ENCODE measurements at regions not wholly inside any gene's neighbourhood (a gene's known extent, or its start where the extent isn't known, plus 50 kb on each side); places are given as distances from the start of the nearest gene placed in this dataset.

DNA sequence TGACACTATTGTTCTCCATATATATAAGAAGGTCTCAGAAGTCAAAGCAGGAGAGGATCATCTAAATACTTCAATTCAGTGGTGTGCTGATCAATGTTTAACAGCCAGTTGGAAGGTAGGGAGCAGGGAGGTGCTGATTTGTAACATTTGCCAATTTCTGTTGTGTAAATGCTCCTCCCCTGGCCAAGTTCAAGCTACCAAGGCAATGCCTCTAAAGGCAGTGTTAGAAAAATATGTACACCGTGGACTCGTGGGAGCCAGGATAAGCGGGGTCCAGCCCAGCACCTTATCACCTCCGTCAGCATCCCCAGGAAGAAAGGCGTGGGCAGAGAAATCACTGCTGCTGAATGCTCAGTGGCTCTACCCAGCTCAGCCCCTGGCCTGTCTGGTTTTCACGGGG lies 75.3 kb upstream of the COX10 start:
- no peak for DNase-seq (ENCODE audit: low spot score)

GRCh38 chr17:13995856-13996271 lies 73.4 kb upstream of the COX10 start:
- no peak for DNase-seq (ENCODE audit: low spot score)

GRCh38 chr17:13996276-13996675 lies 73.0 kb upstream of the COX10 start:
- DNase-seq (ENCODE audit: low spot score), result no peak

- no peak for DNase-seq (ENCODE audit: low spot score)
Measured at GRCh38 chr17:13996748-13997147, 72.6 kb upstream of the COX10 start.

- DNase-seq (ENCODE audit: low spot score), result no peak
Measured at GRCh38 chr17:14004927-14005620, 64.2 kb upstream of the COX10 start.

DNA sequence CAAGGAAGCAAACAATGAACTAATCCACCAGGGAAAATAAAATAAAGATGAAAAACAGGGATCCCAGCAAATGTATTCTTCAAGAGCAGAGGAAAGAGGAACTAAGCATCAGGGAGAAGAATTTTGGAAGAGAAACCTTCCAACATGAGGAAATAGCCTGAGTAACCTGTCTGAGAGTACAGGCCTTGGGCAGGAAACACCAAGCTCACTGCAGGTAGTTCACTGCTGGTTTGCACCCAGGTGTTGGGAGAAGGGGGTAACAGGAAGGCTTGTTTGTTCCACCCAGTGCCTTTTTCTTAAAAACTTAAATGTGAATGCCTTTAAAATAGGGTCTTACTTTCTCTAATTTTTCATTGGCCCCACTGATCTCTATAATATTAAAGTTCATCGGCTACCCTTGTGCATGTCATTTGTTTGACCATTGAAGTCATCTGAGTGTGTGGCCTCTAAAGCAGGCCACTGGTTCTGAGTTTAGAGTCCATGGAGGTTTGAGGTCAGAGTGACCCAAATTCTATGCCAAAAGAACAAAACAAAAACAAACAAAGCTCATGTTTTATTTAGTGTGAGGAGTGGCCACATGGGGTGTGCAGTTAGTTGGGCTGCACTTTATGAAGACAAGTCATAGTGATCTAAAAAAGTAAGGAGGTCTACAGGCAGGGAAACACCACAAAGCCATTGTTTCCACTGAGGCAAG lies 62.9 kb upstream of the COX10 start:
- DNase-seq (ENCODE audit: low spot score), result no peak

GRCh38 chr17:14007951-14008350 lies 61.4 kb upstream of the COX10 start:
- DNase-seq (ENCODE audit: low spot score), result no peak

DNA sequence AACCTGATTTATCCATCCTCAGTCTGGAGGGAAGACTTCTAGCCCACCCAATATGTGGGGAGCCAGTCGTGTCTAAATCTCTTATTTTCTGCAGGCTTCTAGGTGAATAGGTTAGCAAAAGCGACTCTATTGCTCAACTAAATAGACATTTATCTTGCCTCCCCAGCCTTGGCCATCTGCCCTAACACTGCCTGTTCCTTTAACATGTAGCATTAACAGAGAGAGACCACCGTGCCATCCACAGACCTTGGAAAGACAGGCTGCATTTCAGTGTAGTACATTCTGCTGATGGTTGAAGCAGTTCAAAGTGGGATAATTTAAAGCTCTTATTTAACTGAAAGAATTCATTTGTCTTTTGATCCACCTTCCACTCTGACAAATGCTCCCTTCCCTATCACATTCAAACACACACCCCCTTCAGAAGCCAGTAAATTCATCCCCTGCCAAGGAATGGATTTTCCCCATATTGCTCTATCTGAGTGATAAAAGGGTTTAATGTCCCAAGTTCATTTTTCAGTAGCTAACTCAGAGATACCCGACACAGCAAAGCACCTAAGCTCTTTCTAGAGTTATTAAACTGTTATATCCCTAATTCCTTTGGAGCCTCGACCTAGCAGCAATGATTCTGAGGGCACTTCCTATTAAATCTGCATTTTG lies 58.1 kb upstream of the COX10 start:
- DNase-seq (ENCODE audit: low spot score), result no peak

DNA sequence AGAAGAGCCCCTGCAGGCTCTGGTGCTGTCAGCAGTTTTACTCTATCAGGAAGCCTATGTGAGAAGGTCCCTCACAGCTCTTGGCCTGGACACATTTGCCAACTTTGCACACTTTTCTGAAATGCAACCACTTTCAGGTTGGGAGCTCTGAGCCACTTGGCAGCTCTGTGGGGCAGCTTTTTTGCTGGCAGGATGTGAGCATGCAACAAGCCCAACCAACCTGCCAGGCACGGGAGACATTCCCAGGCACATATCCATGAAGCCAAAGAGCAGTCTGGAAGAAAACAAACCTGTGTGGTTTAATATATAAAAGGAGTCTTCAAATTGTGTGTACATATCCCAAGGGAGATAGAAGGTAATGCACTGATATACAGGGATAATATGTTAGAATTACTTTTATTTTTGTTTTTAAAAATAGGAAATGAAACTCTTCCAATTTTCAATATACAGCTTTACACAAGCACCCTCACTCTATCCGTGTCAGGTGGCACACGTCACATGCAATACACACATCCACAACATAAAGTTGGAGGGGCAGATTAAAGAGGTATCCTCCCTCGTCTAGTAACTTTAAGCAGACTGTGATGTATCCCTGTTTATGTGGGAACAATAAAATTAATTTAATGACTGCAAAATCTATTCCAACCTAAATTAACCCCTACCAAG lies 57.4 kb upstream of the COX10 start:
- DNase-seq (ENCODE audit: low spot score), result no peak

- peak; percentile 1 for DNase-seq (ENCODE audit: low spot score)
Measured at GRCh38 chr17:14014657-14015056, 54.6 kb upstream of the COX10 start.

DNA sequence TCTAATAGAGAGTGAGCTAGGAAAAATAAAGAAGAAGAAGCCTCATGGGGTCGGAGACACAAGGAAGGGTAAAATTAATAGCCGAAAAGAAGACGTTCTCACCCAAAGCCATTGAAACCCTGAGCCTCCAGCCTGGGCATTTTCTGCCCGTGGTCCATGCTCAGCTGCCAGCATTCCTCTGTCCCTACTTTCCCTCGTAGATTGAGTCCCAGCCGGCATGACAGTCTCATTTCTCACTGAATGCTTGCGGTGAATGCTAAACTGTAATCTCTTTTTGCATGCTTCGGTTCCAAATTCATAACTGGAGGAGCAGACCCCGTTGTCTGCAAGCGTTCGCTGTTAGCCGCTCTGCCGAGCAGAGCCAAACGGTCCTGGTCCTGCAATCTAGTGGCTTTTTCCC lies 54.0 kb upstream of the COX10 start:
- DNase-seq (ENCODE audit: low spot score), result no peak

DNA sequence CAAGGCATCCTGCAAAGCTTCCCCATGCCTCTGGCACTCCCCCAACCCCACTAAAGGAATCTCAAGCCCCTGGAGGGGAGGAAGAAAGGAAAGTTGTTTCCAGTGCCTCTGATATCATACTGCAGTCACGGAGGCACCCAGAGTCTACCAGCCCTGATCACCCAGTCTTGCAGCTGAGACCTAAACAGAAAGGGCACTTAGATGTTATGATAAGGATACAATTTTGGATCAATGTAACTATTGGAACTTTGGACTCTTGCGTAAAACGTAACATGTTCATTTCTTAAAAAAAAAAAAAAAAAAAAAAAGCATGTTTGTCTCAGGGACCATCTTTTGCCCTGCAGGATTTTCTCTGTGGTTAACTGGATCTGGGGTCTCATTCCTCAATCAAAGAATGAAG lies 52.4 kb upstream of the COX10 start:
- DNase-seq (ENCODE audit: low spot score), result no peak

- DNase-seq (ENCODE audit: low spot score), result no peak
Measured at GRCh38 chr17:14019186-14019956, 49.9 kb upstream of the COX10 start.

Data from globus pallidus (tissue), 1 donor.